Choroid plexus epithelial cell (primary cell): ENCODE measurements at regions not wholly inside any gene's neighbourhood (a gene's known extent, or its start where the extent isn't known, plus 50 kb on each side); places are given as distances from the start of the nearest gene placed in this dataset.

ENCODE experiments used
- DNase-seq: peaks from one replicate; pipeline ENCODE4 v3.0.0-alpha.2; 2010; ENCODE audit warnings: low read depth
- H3K4me3 ChIP-seq: 2 replicates; pipeline ENCODE4 v1.5.1; 2011; ENCODE audit warnings: low read depth, mild to moderate bottlenecking, control low read depth, low read length, moderate library complexity
- TF ChIP-seq, protein P1 (sequence below): conservative IDR thresholded peaks from 2 replicates; pipeline ENCODE4 v1.5.1; 2011; ENCODE audit warnings: low read depth, mild to moderate bottlenecking, control low read depth, inconsistent platforms, low read length, moderate library complexity

- DNase-seq: peak; percentile 84
- no peak overlapping the region for H3K4me3 ChIP-seq
- TF ChIP-seq, protein P1, sequence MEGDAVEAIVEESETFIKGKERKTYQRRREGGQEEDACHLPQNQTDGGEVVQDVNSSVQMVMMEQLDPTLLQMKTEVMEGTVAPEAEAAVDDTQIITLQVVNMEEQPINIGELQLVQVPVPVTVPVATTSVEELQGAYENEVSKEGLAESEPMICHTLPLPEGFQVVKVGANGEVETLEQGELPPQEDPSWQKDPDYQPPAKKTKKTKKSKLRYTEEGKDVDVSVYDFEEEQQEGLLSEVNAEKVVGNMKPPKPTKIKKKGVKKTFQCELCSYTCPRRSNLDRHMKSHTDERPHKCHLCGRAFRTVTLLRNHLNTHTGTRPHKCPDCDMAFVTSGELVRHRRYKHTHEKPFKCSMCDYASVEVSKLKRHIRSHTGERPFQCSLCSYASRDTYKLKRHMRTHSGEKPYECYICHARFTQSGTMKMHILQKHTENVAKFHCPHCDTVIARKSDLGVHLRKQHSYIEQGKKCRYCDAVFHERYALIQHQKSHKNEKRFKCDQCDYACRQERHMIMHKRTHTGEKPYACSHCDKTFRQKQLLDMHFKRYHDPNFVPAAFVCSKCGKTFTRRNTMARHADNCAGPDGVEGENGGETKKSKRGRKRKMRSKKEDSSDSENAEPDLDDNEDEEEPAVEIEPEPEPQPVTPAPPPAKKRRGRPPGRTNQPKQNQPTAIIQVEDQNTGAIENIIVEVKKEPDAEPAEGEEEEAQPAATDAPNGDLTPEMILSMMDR: no peak
Measured at GRCh38 chr10:59536167-59537014, 173.3 kb downstream of the SLC16A9 start.

GRCh38 chr10:59524348-59524747 lies 162.0 kb upstream of the FAM13C start:
- no peak overlapping the region for H3K4me3 ChIP-seq
- DNase-seq: no peak
- TF ChIP-seq, protein P1: no peak

GRCh38 chr10:59523851-59524250 lies 161.5 kb upstream of the FAM13C start:
- DNase-seq: no peak
- H3K4me3 ChIP-seq: no peak overlapping the region
- TF ChIP-seq, protein P1: no peak

DNA sequence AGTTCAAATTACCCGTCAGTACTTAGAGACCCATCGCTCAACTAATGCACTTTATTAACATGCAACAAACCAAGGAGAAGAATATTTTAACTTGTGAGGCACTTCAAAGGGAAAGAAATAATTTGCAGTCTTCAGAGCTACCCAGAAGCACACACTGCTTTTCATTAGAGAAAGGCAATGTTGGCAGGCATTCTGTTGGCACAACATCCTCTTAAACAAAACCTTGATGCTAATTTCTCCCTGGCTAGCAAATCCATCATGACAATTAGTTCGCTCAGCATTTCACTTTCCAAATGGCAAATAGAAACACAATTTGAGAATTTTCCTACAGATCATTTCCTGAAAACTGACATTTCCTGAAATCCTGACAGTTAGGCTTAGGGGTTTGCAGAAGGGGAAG lies 155.6 kb upstream of the FAM13C start:
- no peak overlapping the region for H3K4me3 ChIP-seq
- TF ChIP-seq, protein P1: no peak
- no peak for DNase-seq

DNA sequence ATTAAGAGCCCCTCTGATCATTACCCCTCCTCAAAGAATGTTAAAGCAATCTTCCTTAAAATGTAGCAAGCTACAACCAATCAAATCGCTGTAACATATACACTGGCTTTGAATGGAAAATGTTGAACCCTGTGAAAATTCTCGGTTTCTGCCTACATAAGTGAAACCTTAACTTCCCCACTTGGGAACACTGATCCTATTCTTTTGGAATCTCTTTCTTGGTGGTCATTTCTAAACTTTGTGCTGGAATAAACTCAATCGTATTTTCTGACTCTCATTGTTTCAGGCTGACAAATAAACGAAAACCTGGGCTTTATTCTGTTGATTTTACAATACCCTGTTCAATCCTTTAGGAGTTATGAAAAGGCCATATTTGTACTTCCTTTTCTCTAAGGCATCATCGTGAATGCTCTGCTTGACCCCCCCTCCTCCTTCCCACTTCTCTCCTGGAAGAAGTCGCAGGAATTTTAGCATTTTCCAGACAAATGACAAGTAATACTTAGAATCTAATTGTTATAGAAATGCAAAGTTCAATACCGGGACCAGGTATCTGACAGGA lies 155.1 kb upstream of the FAM13C start:
- DNase-seq: no peak
- no peak overlapping the region for H3K4me3 ChIP-seq
- TF ChIP-seq, protein P1: no peak

GRCh38 chr10:59513558-59513957 lies 151.2 kb upstream of the FAM13C start:
- no peak for DNase-seq
- H3K4me3 ChIP-seq: no peak overlapping the region
- TF ChIP-seq, protein P1: no peak

GRCh38 chr10:59512951-59513350 lies 150.6 kb upstream of the FAM13C start:
- TF ChIP-seq, protein P1: no peak
- no peak overlapping the region for H3K4me3 ChIP-seq
- no peak for DNase-seq
